IMR-90 (cell line): ENCODE measurements at regions not wholly inside any gene's neighbourhood (a gene's known extent, or its start where the extent isn't known, plus 50 kb on each side); places are given as distances from the start of the nearest gene placed in this dataset.

Experiments
- BHLHE40 ChIP-seq: fragments of 150-350 bp; IDR thresholded peaks from 2 replicates; pipeline ENCODE4 v1.6.1; 2016; ENCODE audit warnings: mild to moderate bottlenecking, low read depth, low read length
- CEBPB ChIP-seq: IDR thresholded peaks from 2 replicates; pipeline ENCODE4 v1.6.1; 2012; ENCODE audit warnings: low read depth, low read length, improper control_type of control experiment
- FOS ChIP-seq: fragments of 150-350 bp; IDR thresholded peaks from 2 replicates; pipeline ENCODE4 v1.6.1; 2016; ENCODE audit warnings: low read depth, low read length
- MAZ ChIP-seq: IDR thresholded peaks from 2 replicates; pipeline ENCODE4 v1.6.1; 2012; ENCODE audit warnings: low read depth, mild to moderate bottlenecking, low read length, improper control_type of control experiment, moderate library complexity, borderline replicate concordance
- RCOR1 ChIP-seq: IDR thresholded peaks from 2 replicates; pipeline ENCODE4 v1.6.1; 2012; ENCODE audit warnings: mild to moderate bottlenecking, low read length, improper control_type of control experiment; ENCODE audit not compliant: insufficient replicate concordance
- TF ChIP-seq, protein P1 (sequence below): conservative IDR thresholded peaks from 2 replicates; pipeline ENCODE4 v1.5.1; 2012; ENCODE audit warnings: mild to moderate bottlenecking, low read depth, low read length, improper control_type of control experiment
- TF ChIP-seq, protein P2 (sequence below): fragments of 150-350 bp; IDR thresholded peaks from 2 replicates; pipeline ENCODE4 v1.6.1; 2017; ENCODE audit warnings: mild to moderate bottlenecking, antibody characterized with exemption, low read length, low read depth

DNA sequence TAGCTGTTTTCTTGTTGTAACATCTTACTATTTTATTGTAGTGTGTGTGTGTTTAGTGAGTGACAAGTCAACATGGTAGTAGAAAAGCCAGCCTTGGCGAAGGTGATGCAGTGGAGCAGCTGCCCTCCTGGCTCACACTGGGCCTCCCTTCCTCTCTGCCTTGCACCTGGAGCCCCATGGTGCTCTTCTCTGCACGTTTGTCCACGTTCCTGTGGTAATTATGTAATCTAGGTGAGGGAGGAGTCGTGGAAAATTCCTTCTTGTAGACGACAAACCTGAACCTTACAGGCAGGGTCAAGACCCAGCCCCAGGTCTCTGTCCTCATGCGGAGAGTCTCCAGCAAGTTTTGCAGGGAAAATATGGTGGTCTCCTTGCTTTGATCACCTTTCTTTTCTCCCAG lies 348.3 kb upstream of the MKI67 start:
- TF ChIP-seq, protein P1, sequence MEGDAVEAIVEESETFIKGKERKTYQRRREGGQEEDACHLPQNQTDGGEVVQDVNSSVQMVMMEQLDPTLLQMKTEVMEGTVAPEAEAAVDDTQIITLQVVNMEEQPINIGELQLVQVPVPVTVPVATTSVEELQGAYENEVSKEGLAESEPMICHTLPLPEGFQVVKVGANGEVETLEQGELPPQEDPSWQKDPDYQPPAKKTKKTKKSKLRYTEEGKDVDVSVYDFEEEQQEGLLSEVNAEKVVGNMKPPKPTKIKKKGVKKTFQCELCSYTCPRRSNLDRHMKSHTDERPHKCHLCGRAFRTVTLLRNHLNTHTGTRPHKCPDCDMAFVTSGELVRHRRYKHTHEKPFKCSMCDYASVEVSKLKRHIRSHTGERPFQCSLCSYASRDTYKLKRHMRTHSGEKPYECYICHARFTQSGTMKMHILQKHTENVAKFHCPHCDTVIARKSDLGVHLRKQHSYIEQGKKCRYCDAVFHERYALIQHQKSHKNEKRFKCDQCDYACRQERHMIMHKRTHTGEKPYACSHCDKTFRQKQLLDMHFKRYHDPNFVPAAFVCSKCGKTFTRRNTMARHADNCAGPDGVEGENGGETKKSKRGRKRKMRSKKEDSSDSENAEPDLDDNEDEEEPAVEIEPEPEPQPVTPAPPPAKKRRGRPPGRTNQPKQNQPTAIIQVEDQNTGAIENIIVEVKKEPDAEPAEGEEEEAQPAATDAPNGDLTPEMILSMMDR, result no peak
- TF ChIP-seq MAZ (no peak), BHLHE40 (no peak), CEBPB (no peak), RCOR1 (no peak), FOS (no peak)
- TF ChIP-seq, protein P2, sequence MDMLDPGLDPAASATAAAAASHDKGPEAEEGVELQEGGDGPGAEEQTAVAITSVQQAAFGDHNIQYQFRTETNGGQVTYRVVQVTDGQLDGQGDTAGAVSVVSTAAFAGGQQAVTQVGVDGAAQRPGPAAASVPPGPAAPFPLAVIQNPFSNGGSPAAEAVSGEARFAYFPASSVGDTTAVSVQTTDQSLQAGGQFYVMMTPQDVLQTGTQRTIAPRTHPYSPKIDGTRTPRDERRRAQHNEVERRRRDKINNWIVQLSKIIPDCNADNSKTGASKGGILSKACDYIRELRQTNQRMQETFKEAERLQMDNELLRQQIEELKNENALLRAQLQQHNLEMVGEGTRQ, result no peak
